ENCODE measurements at regions not wholly inside any gene's neighbourhood (a gene's known extent, or its start where the extent isn't known, plus 50 kb on each side); places are given as distances from the start of the nearest gene placed in this dataset.

GRCh38 chr5:97452646-97453045 is 269.6 kb upstream of the RIOK2 start:
- TF ChIP-seq POLR2AphosphoS5 (IDR thresholded peaks at IDR 0.05; ENCODE audit: insufficient read depth in 1 of 2, low read depth in 1 of 2) = no peak
- no peak for TF ChIP-seq CTCF (IDR thresholded peaks at IDR 0.05)
- no peak for TF ChIP-seq POLR2A (IDR thresholded peaks at IDR 0.05)
